Hepatocyte (in vitro differentiated cells): ENCODE measurements at regions not wholly inside any gene's neighbourhood (a gene's known extent, or its start where the extent isn't known, plus 50 kb on each side); places are given as distances from the start of the nearest gene placed in this dataset.

Experiments used
- DNase-seq: peaks from one replicate; pipeline ENCODE4 v3.0.0-alpha.2; 2016; ENCODE audit warnings: low spot score
- H2AFZ ChIP-seq: fragments of 200-600 bp; sonication (generic); 2 replicates; pipeline ENCODE4 v1.6.0; 2016; ENCODE audit warnings: antibody characterized with exemption, mild to moderate bottlenecking
- H3K27ac ChIP-seq: fragments of 200-600 bp; sonication (generic); 2 replicates; pipeline ENCODE4 v1.5.1; 2016; ENCODE audit warnings: mild to moderate bottlenecking
- H3K27me3 ChIP-seq: fragments of 200-600 bp; sonication (generic); 2 replicates; pipeline ENCODE4 v1.6.1; 2016
- H3K36me3 ChIP-seq: fragments of 200-600 bp; sonication (generic); replicated peaks from 2 replicates; pipeline ENCODE4 v1.5.1; 2016; ENCODE audit warnings: low read depth; ENCODE audit not compliant: insufficient read depth
- H3K4me1 ChIP-seq: fragments of 200-600 bp; sonication (generic); 2 replicates; pipeline ENCODE4 v1.5.1; 2016; ENCODE audit warnings: mild to moderate bottlenecking, moderate library complexity; ENCODE audit not compliant: insufficient read depth
- H3K4me2 ChIP-seq: fragments of 200-600 bp; sonication (generic); 2 replicates; pipeline ENCODE4 v1.6.0; 2016
- H3K4me3 ChIP-seq: fragments of 200-600 bp; sonication (generic); 2 replicates; pipeline ENCODE4 v1.5.1; 2016; ENCODE audit warnings: mild to moderate bottlenecking
- H3K79me2 ChIP-seq: fragments of 200-600 bp; sonication (generic); 2 replicates; pipeline ENCODE4 v1.6.0; 2017; ENCODE audit warnings: mild to moderate bottlenecking
- H3K9me2 ChIP-seq: fragments of 200-600 bp; sonication (generic); replicated peaks from 2 replicates; pipeline ENCODE4 v1.6.0; 2017; ENCODE audit warnings: mild to moderate bottlenecking; ENCODE audit not compliant: insufficient read depth
- H3K9me3 ChIP-seq: fragments of 200-600 bp; sonication (generic); 2 replicates; pipeline ENCODE4 v1.5.1; 2016; ENCODE audit warnings: low read depth, mild to moderate bottlenecking
- H4K20me1 ChIP-seq: fragments of 200-600 bp; sonication (generic); 2 replicates; pipeline ENCODE4 v1.6.0; 2016; ENCODE audit warnings: mild to moderate bottlenecking; ENCODE audit not compliant: insufficient read depth, poor library complexity, severe bottlenecking
- EZH2 ChIP-seq: fragments of 200-600 bp; sonication (generic); IDR thresholded peaks from 2 replicates; pipeline ENCODE4 v1.6.1; 2016; ENCODE audit warnings: antibody characterized with exemption, mild to moderate bottlenecking, borderline replicate concordance
- EZH2phosphoT487 ChIP-seq: fragments of 200-600 bp; sonication (generic); IDR thresholded peaks from one replicate; pipeline ENCODE4 v1.6.1; 2018; ENCODE audit warnings: antibody characterized with exemption, mild to moderate bottlenecking, low read depth, moderate library complexity; ENCODE audit not compliant: unreplicated experiment, severe bottlenecking
- WGBS: methylation state at CpG from one replicate; pipeline ENCODE4 v1.1.6; 2016; ENCODE audit warnings: low lambda C conversion rate; ENCODE audit errors: missing lambda C conversion rate; 5-methylcytosine and 5-hydroxymethylcytosine counted together
- TF ChIP-seq, protein P1 (sequence below): fragments of 200-600 bp; sonication (generic); IDR thresholded peaks from 2 replicates; pipeline ENCODE4 v1.5.1; 2016; ENCODE audit warnings: antibody characterized with exemption, mild to moderate bottlenecking; ENCODE audit not compliant: poor library complexity

GRCh38 chrX:28205126-28205525 is 223.9 kb upstream of the DCAF8L1 start:
- Histone ChIP-seq H3K79me2 (no peaks in the 10 kb centered on the region), H2AFZ (no peak overlapping the region), H3K27ac (no peak overlapping the region), H4K20me1 (no peaks in the 10 kb centered on the region), H3K9me2 (no peaks in the 10 kb centered on the region), H3K4me1 (no peaks in the 10 kb centered on the region), H3K27me3 (no peaks in the 10 kb centered on the region), H3K4me3 (no peak overlapping the region), H3K9me3 (no peaks in the 10 kb centered on the region), H3K36me3 (no peaks in the 10 kb centered on the region), H3K4me2 (no peak overlapping the region)
- TF ChIP-seq, protein P1, sequence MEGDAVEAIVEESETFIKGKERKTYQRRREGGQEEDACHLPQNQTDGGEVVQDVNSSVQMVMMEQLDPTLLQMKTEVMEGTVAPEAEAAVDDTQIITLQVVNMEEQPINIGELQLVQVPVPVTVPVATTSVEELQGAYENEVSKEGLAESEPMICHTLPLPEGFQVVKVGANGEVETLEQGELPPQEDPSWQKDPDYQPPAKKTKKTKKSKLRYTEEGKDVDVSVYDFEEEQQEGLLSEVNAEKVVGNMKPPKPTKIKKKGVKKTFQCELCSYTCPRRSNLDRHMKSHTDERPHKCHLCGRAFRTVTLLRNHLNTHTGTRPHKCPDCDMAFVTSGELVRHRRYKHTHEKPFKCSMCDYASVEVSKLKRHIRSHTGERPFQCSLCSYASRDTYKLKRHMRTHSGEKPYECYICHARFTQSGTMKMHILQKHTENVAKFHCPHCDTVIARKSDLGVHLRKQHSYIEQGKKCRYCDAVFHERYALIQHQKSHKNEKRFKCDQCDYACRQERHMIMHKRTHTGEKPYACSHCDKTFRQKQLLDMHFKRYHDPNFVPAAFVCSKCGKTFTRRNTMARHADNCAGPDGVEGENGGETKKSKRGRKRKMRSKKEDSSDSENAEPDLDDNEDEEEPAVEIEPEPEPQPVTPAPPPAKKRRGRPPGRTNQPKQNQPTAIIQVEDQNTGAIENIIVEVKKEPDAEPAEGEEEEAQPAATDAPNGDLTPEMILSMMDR, result no peak
- TF ChIP-seq EZH2phosphoT487 (no peak), EZH2 (no peak)
- DNase-seq, result no peak

DNA sequence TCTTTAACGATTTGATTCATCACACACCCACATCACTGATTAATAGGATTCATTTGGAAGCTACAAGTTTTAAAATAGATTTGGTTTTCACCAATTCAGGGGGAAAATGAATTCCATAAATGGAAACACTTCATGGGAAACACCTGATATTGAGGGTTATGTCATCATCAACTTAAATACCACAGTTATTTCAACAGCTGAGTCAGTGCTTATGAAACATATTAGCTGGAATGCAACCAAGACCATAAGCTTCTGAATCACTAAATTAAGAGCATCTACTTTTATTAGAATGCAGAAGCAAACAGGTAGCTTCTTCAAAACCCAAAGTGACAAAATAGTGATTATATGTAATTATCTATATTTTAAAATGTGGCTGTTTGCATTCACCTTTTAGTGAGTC is 207.8 kb upstream of the DCAF8L1 start:
- Histone ChIP-seq H2AFZ (no peak overlapping the region), H3K27me3 (no peaks in the 10 kb centered on the region), H3K4me1 (no peaks in the 10 kb centered on the region), H3K36me3 (no peaks in the 10 kb centered on the region), H3K79me2 (no peaks in the 10 kb centered on the region), H3K9me3 (no peaks in the 10 kb centered on the region), H3K4me3 (no peak overlapping the region), H4K20me1 (no peaks in the 10 kb centered on the region), H3K27ac (no peak overlapping the region), H3K4me2 (no peak overlapping the region), H3K9me2 (no peaks in the 10 kb centered on the region)
- WGBS, result 58% methylated on average over 1 of the region's 1 CpG
- TF ChIP-seq, protein P1, result no peak
- no peak for TF ChIP-seq EZH2
- no peak for TF ChIP-seq EZH2phosphoT487
- DNase-seq, result no peak

DNA sequence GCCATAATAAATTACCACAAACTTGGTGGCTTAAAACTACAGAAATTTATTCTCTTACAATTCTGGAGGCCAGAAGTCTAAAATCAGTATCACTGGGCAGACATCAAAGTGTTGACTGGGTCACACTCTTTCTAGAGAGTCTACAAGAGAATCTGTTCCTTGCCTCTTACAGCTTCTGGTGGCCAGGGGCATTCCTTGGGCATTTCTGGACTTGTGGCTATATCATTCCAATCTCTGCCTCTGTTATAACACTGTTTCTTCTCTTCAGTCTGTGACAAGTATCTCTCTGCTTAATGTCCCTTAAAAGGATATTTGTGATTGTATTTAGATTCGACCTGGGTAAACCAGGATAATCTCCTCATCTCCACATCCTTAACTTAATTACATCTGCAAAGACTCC is 207.3 kb upstream of the DCAF8L1 start:
- 39% methylated on average over 1 of the region's 1 CpG for WGBS

More for the DNA sequence above, 207.3 kb upstream of the DCAF8L1 start:
- DNase-seq, result no peak
- Histone ChIP-seq H3K9me2 (no peaks in the 10 kb centered on the region), H3K4me3 (no peak overlapping the region), H4K20me1 (no peaks in the 10 kb centered on the region), H3K27ac (no peak overlapping the region), H2AFZ (no peak overlapping the region), H3K4me2 (no peak overlapping the region), H3K36me3 (no peaks in the 10 kb centered on the region), H3K4me1 (no peaks in the 10 kb centered on the region), H3K9me3 (no peaks in the 10 kb centered on the region), H3K27me3 (no peaks in the 10 kb centered on the region), H3K79me2 (no peaks in the 10 kb centered on the region)
- no peak for TF ChIP-seq EZH2phosphoT487
- TF ChIP-seq, protein P1, result no peak
- TF ChIP-seq EZH2, result no peak
